ENCODE measurements at regions not wholly inside any gene's neighbourhood (a gene's known extent, or its start where the extent isn't known, plus 50 kb on each side); places are given as distances from the start of the nearest gene placed in this dataset.

- peak; percentile 46 for DNase-seq (ENCODE audit: low spot score)
Measured at GRCh38 chr4:8698341-8699062, 105.9 kb downstream of the CPZ start.

- DNase-seq (ENCODE audit: low spot score): peak; percentile 25
Measured at GRCh38 chr4:8697826-8698225, 105.3 kb downstream of the CPZ start.

- peak; percentile 55 for DNase-seq (ENCODE audit: low spot score)
Measured at GRCh38 chr4:8696369-8697127, 104.0 kb downstream of the CPZ start.

- DNase-seq (ENCODE audit: low spot score): peak; percentile 49
Measured at GRCh38 chr4:8695237-8696219, 103.0 kb downstream of the CPZ start.

GRCh38 chr4:8694651-8695151 lies 102.1 kb downstream of the CPZ start:
- peak; percentile 60 for DNase-seq (ENCODE audit: low spot score)

GRCh38 chr4:8694226-8694625 lies 101.7 kb downstream of the CPZ start:
- peak; percentile 53 for DNase-seq (ENCODE audit: low spot score)

- peak; percentile 38 for DNase-seq (ENCODE audit: low spot score)
Measured at GRCh38 chr4:8691151-8691775, 98.7 kb downstream of the CPZ start.

- peak; percentile 55 for DNase-seq (ENCODE audit: low spot score)
Measured at GRCh38 chr4:8690216-8691150, 97.9 kb downstream of the CPZ start.

- peak; percentile 48 for DNase-seq (ENCODE audit: low spot score)
Measured at GRCh38 chr4:8689741-8690140, 97.2 kb downstream of the CPZ start.

- DNase-seq (ENCODE audit: low spot score): peak; percentile 34
Measured at GRCh38 chr4:8688908-8689445, 96.4 kb downstream of the CPZ start.

- DNase-seq (ENCODE audit: low spot score): peak; percentile 67
Measured at GRCh38 chr4:8688041-8688907, 95.7 kb downstream of the CPZ start.

GRCh38 chr4:8687083-8687482 lies 94.5 kb downstream of the CPZ start:
- no peak for DNase-seq (ENCODE audit: low spot score)

GRCh38 chr4:8685831-8686230 lies 93.3 kb downstream of the CPZ start:
- no peak for DNase-seq (ENCODE audit: low spot score)

GRCh38 chr4:8683462-8683861 lies 90.9 kb downstream of the CPZ start:
- DNase-seq (ENCODE audit: low spot score): peak; percentile 6

- DNase-seq (ENCODE audit: low spot score): peak; percentile 22
Measured at GRCh38 chr4:8682725-8683124, 90.2 kb downstream of the CPZ start.

- DNase-seq (ENCODE audit: low spot score): no peak
Measured at GRCh38 chr4:8682296-8682695, 89.7 kb downstream of the CPZ start.

GRCh38 chr4:8681391-8681790 lies 88.8 kb downstream of the CPZ start:
- DNase-seq (ENCODE audit: low spot score): peak; percentile 48

- no peak for DNase-seq (ENCODE audit: low spot score)
Measured at GRCh38 chr4:8679032-8679431, 86.5 kb downstream of the CPZ start.

GRCh38 chr4:8676676-8677075 lies 84.1 kb downstream of the CPZ start:
- no peak for DNase-seq (ENCODE audit: low spot score)

All from left forelimb (tissue), 1 donor.